Mesodermal cell (in vitro differentiated cells): ENCODE measurements at regions not wholly inside any gene's neighbourhood (a gene's known extent, or its start where the extent isn't known, plus 50 kb on each side); places are given as distances from the start of the nearest gene placed in this dataset.
"Not testable (repeated sequence)": the region's sequence is repeated elsewhere in the genome, so short reads cannot be mapped to it uniquely, and the experiment has no call there.

Experiments
- H3K27ac ChIP-seq: 2 replicates; pipeline ENCODE4 v1.7.0; 2013; ENCODE audit warnings: mild to moderate bottlenecking, low read depth, low read length, moderate library complexity; ENCODE audit not compliant: severe bottlenecking
- H3K36me3 ChIP-seq: 2 replicates; pipeline ENCODE4 v1.7.1; 2013; ENCODE audit warnings: mild to moderate bottlenecking, low read length, moderate library complexity; ENCODE audit not compliant: control insufficient read depth, insufficient read depth
- H3K4me1 ChIP-seq: one replicate; pipeline ENCODE4 v1.7.1; 2013; ENCODE audit warnings: mild to moderate bottlenecking, low read length; ENCODE audit not compliant: insufficient read depth, control insufficient read depth, poor library complexity, severe bottlenecking
- H3K4me3 ChIP-seq: 2 replicates; pipeline ENCODE4 v1.7.0; 2013; ENCODE audit warnings: low read length, control low read depth, mild to moderate bottlenecking; ENCODE audit not compliant: insufficient read depth, poor library complexity, severe bottlenecking; ENCODE audit errors: extremely low read depth
- H3K9me3 ChIP-seq: 2 replicates; pipeline ENCODE4 v1.7.1; 2013; ENCODE audit warnings: mild to moderate bottlenecking, low read length, moderate library complexity; ENCODE audit not compliant: control insufficient read depth
- WGBS, 2 experiments: methylation state at CpG; one replicate each; pipeline ENCODE4 v1.1.5; 2013; ENCODE audit warnings: missing lambda C conversion rate in 2 of 2; ENCODE audit not compliant: insufficient coverage in 2 of 2; 5-methylcytosine and 5-hydroxymethylcytosine counted together

DNA sequence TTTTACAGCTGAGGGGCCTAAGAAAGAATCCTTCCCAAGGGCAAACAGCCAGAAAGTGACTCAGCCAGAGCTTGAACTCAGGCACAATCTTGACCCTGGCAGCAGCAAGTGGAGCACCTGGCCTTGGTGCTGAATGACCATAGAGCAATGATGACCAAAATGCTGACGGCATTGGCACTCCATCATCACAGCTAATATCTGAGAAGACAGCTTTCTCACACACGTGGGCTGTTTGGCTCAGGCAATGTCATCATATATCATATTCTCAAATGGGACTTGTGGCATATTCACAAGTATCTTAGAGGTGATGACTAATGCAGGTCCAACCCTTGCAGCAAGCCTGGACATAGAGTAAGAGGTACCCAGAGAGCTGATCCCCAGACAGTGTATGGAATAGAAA is 443.9 kb upstream of the MYT1L start:
- Histone ChIP-seq H3K4me1 (no peaks in the 10 kb centered on the region), H3K4me3 (no peak overlapping the region), H3K27ac (no peak overlapping the region), H3K9me3 (no peaks in the 10 kb centered on the region), H3K36me3 (no peaks in the 10 kb centered on the region)
- WGBS, 2 experiments = 100% methylated on average over 1 of the region's 2 CpGs; no CpG with 5 or more reads in 1 of the 2 experiments

- H3K4me3 ChIP-seq = no peak overlapping the region
- 88 to 98% methylated on average over 6 to 7 of the region's 8 CpGs for WGBS, 2 experiments
- no peak overlapping the region for H3K27ac ChIP-seq
- no peaks in the 10 kb centered on the region for H3K4me1 ChIP-seq
- no peaks in the 10 kb centered on the region for H3K9me3 ChIP-seq
- H3K36me3 ChIP-seq = no peaks in the 10 kb centered on the region
Observed at GRCh38 chr2:2773692-2774091, 442.6 kb upstream of the MYT1L start.

DNA sequence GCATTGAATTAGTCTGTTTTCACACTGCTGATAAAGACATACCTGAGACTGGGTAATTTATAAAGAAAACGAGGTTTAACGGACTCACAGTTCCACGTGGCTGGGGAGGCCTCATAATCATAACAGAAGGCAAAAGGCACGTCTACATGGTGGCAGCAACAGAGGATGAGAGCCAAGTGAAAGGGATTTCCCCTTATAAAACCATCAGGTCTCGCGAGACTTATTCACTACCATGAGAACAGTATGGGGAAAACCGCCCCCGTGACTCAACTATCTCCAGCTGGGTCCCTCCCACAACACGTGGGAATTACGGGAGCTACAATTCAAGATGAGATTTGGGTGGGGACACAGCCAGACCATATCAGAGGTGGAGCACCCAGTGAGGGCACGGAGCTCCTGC is 442.0 kb upstream of the MYT1L start:
- 85 to 88% methylated on average over 9 to 10 of the region's 11 CpGs for WGBS, 2 experiments

GRCh38 chr2:2771721-2772411 is 440.8 kb upstream of the MYT1L start:
- no peaks in the 10 kb centered on the region for H3K36me3 ChIP-seq
- H3K4me3 ChIP-seq = no peak overlapping the region
- H3K4me1 ChIP-seq = no peaks in the 10 kb centered on the region
- no peaks in the 10 kb centered on the region for H3K9me3 ChIP-seq
- no peak overlapping the region for H3K27ac ChIP-seq
- WGBS, 2 experiments = 84 to 85% methylated on average over 15 to 17 of the region's 18 CpGs

More for the DNA sequence above, 442.0 kb upstream of the MYT1L start:
- H3K9me3 ChIP-seq, H3K4me3 ChIP-seq, H3K4me1 ChIP-seq, H3K36me3 ChIP-seq, H3K27ac ChIP-seq: not testable (repeated sequence)

- no peak overlapping the region for H3K4me3 ChIP-seq
- H3K36me3 ChIP-seq = no peaks in the 10 kb centered on the region
- 91 to 93% methylated on average over 24 to 28 of the region's 28 CpGs for WGBS, 2 experiments
- H3K27ac ChIP-seq = no peak overlapping the region
- no peaks in the 10 kb centered on the region for H3K9me3 ChIP-seq
- H3K4me1 ChIP-seq = no peaks in the 10 kb centered on the region
Observed at GRCh38 chr2:2769481-2770431, 438.7 kb upstream of the MYT1L start.

- Histone ChIP-seq H3K36me3 (no peaks in the 10 kb centered on the region), H3K27ac (no peak overlapping the region), H3K4me1 (no peaks in the 10 kb centered on the region), H3K9me3 (no peaks in the 10 kb centered on the region), H3K4me3 (no peak overlapping the region)
- WGBS, 2 experiments = 90 to 98% methylated on average over 4 to 5 of the region's 6 CpGs
Observed at GRCh38 chr2:2768476-2768875, 437.4 kb upstream of the MYT1L start.

- Histone ChIP-seq H3K4me3 (no peak overlapping the region), H3K36me3 (no peaks in the 10 kb centered on the region), H3K4me1 (no peaks in the 10 kb centered on the region), H3K27ac (no peak overlapping the region), H3K9me3 (no peaks in the 10 kb centered on the region)
- 73 to 85% methylated on average over 8 to 9 of the region's 9 CpGs for WGBS, 2 experiments
Observed at GRCh38 chr2:2767837-2768236, 436.8 kb upstream of the MYT1L start.

DNA sequence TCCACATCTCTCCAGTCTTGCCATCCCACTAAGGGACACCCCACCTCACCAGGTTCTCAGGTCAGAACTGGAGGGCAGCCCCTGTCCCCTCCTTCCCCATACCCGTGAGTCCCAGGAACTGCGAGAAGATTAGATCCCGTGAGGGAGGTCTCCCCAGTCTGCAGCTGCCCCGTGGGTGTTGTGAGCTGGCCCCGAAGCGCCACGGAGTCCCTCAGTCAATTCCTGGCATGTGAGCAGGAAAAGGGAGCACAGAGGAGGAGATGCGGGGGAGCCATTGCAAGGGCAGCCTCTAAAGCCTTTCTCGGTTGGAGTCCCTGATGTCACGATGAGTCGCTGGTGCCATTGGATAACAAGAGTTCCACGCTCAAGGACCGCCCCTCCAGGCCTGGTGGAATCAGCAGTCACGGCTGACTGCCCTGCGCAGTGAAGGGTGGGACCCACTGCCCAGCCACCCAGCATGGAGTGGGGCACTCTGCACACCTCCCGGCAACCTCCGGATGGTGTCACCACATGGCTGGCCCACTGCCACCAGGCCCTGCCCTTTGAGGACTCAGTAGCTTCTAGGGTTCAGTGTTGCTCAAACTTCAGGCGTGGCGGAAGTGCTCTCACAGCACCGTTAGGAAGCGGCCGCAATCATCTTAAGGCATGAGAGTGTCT is 434.9 kb upstream of the MYT1L start:
- Histone ChIP-seq H3K27ac (no peak overlapping the region), H3K4me3 (no peak overlapping the region), H3K4me1 (no peaks in the 10 kb centered on the region), H3K9me3 (no peaks in the 10 kb centered on the region), H3K36me3 (no peaks in the 10 kb centered on the region)
- WGBS, 2 experiments = 93 to 94% methylated on average over 20 to 22 of the region's 22 CpGs

DNA sequence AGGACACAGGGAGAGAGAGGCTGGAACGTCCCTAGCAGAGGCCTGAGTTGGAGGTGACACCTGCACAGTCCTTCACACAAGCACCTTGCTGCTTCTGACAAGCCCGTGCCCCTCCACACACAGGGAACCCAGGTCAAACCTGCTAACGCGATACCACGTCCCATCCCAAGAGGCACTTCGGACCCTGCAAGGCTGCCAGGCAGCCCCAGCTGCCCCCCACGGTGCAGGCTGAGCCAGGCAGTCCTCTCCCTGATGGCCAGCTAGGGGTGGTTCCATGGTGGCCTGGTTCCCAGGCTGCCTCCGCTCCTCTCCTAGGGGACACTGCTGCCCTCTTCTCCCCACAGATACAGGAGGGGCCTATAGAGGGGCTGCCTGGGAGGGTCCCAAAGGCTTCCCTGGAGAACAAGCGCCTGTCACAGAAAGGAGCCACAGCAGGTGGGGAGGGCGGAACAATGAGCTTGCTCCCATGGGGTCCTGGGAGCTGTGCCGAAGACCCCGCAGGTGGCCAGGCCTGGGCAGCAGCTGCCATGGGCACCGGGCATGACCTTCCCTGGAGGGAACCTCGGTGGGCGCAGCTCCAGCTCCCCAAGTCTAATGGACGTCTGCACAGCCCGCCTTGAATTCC is 434.2 kb upstream of the MYT1L start:
- no peak overlapping the region for H3K4me3 ChIP-seq
- H3K36me3 ChIP-seq = no peaks in the 10 kb centered on the region
- no peak overlapping the region for H3K27ac ChIP-seq
- no peaks in the 10 kb centered on the region for H3K9me3 ChIP-seq
- H3K4me1 ChIP-seq = no peaks in the 10 kb centered on the region
- 76 to 88% methylated on average over 8 to 16 of the region's 17 CpGs for WGBS, 2 experiments

- no peaks in the 10 kb centered on the region for H3K4me1 ChIP-seq
- WGBS, 2 experiments = 94% methylated on average over 18 of the region's 18 CpGs
- H3K4me3 ChIP-seq = no peak overlapping the region
- no peaks in the 10 kb centered on the region for H3K9me3 ChIP-seq
- H3K36me3 ChIP-seq = no peaks in the 10 kb centered on the region
- no peak overlapping the region for H3K27ac ChIP-seq
Observed at GRCh38 chr2:2764739-2765138, 433.7 kb upstream of the MYT1L start.
